ENCODE measurements at regions not wholly inside any gene's neighbourhood (a gene's known extent, or its start where the extent isn't known, plus 50 kb on each side); places are given as distances from the start of the nearest gene placed in this dataset.

DNA sequence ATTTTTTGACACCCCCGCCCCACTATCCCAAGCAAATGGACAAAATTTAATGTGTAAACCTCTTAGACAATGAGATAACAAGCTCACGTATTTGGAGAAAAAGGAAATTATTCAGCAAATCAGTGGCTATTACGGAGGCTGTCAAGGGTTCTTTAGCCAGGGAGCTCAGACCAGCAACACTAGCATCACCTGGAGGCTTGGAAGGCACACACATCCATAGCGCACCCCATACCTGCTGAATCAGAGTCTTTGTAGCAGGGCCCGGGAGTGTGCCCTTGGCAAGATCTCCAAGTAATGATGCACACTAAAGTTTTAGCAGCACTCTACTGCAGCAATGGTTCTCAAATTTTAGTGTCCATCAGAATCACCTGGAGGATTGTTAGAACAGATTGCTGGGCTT lies 223.2 kb upstream of the BTBD3 start:
- Histone ChIP-seq H3K9me3 (ENCODE audit: control insufficient read depth, insufficient read depth, low read length) (no peaks in the 10 kb centered on the region), H2BK15ac (ENCODE audit: low read depth, low read length) (no peak overlapping the region)
- POLR2A ChIA-PET (ENCODE audit: unreplicated experiment), result no interaction called here

More for the DNA sequence above, 223.2 kb upstream of the BTBD3 start:
- H4K91ac ChIP-seq (ENCODE audit: insufficient read depth, low read depth, low read length), result no peak overlapping the region
- H3K56ac ChIP-seq (ENCODE audit: extremely low read depth, insufficient read depth, low read length), result no peak overlapping the region
- H4K8ac ChIP-seq (ENCODE audit: low read depth in 2 of 2, low read length in 2 of 2), result no peak overlapping the region
- H3K4me3 ChIP-seq (ENCODE audit: insufficient read depth, low read depth, low read length), result no peak overlapping the region
- H4K5ac ChIP-seq (ENCODE audit: low read depth, low read length), result no peak overlapping the region
- no peak overlapping the region for H2BK5ac ChIP-seq (ENCODE audit: low read depth, low read length, poor library complexity, severe bottlenecking)
- no peaks in the 10 kb centered on the region for H3K9me1 ChIP-seq (ENCODE audit: insufficient read depth, low read length)
- no peak overlapping the region for H3K23ac ChIP-seq (ENCODE audit: low read depth, low read length)
- TF ChIP-seq RAD21 (IDR thresholded peaks at IDR 0.05; ENCODE audit: low read length), result no peak
- TF ChIP-seq, protein P1, sequence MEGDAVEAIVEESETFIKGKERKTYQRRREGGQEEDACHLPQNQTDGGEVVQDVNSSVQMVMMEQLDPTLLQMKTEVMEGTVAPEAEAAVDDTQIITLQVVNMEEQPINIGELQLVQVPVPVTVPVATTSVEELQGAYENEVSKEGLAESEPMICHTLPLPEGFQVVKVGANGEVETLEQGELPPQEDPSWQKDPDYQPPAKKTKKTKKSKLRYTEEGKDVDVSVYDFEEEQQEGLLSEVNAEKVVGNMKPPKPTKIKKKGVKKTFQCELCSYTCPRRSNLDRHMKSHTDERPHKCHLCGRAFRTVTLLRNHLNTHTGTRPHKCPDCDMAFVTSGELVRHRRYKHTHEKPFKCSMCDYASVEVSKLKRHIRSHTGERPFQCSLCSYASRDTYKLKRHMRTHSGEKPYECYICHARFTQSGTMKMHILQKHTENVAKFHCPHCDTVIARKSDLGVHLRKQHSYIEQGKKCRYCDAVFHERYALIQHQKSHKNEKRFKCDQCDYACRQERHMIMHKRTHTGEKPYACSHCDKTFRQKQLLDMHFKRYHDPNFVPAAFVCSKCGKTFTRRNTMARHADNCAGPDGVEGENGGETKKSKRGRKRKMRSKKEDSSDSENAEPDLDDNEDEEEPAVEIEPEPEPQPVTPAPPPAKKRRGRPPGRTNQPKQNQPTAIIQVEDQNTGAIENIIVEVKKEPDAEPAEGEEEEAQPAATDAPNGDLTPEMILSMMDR (conservative IDR thresholded peaks at IDR 0.05; ENCODE audit: low read depth, low read length), result no peak
- in situ Hi-C loops (cut with MboI; ENCODE audit: low sequenced_read_pairs), result no loop called here
- intact Hi-C loops (cut with micrococcal nuclease), result no loop called here
- no peak overlapping the region for H2BK20ac ChIP-seq (ENCODE audit: low read depth, low read length)
- H3K27me3 ChIP-seq (ENCODE audit: control insufficient read depth, insufficient read depth, low read length), result peaks cover 2% of the 10 kb centered on the region; the same call in 1 of the 2 replicates
- whole genome bisulfite sequencing, 2 experiments (ENCODE audit: extremely low coverage in 2 of 2, insufficient read length in 1 of 2), result 92% methylated on average over 2 of the region's 5 CpGs; no CpG with 5 or more reads in 1 of the 2 experiments
- BruUV-seq (replicated peaks), result no TSS peak
- H2AK9ac ChIP-seq (replicated peaks; ENCODE audit: low read depth, low read length, poor library complexity), result no peak overlapping the region
- no peak overlapping the region for H3K27ac ChIP-seq (ENCODE audit: insufficient read depth, low read length)
- H3K79me1 ChIP-seq (ENCODE audit: low read depth in 1 of 2, low read length in 2 of 2), result no peaks in the 10 kb centered on the region
- no peak overlapping the region for H3K4ac ChIP-seq (ENCODE audit: low read depth, low read length)
- dilution Hi-C loops (cut with HindIII; ENCODE audit: low sequenced_read_pairs, unreplicated experiment), result no loop called here
- H3K4me2 ChIP-seq (ENCODE audit: low read depth, low read length), result no peak overlapping the region
- DNase-seq, result no peak
- no peak overlapping the region for H2AFZ ChIP-seq (replicated peaks; ENCODE audit: low read length, poor library complexity)
- H3K36me3 ChIP-seq (ENCODE audit: control insufficient read depth, insufficient read depth, low read length), result no peaks in the 10 kb centered on the region
- H3K9ac ChIP-seq (ENCODE audit: low read depth, low read length), result no peak overlapping the region
- ATAC-seq (ENCODE audit: low read depth), result no peak
- no peaks in the 10 kb centered on the region for H3K4me1 ChIP-seq (ENCODE audit: control insufficient read depth, insufficient read depth, low read length)
- no peak overlapping the region for H2AK5ac ChIP-seq (ENCODE audit: low read depth, low read length)
- no peak overlapping the region for H3K18ac ChIP-seq (ENCODE audit: low read depth, low read length)
- CTCF ChIA-PET, result no interaction called here
- no peak overlapping the region for H3K14ac ChIP-seq (replicated peaks; ENCODE audit: low read depth, low read length)
- no peak overlapping the region for H2BK120ac ChIP-seq (ENCODE audit: low read depth, low read length)
- H4K20me1 ChIP-seq (ENCODE audit: insufficient read depth, low read length), result no peaks in the 10 kb centered on the region
